ENCODE measurements at regions not wholly inside any gene's neighbourhood (a gene's known extent, or its start where the extent isn't known, plus 50 kb on each side); places are given as distances from the start of the nearest gene placed in this dataset.
"Not testable (repeated sequence)": the region's sequence is repeated elsewhere in the genome, so short reads cannot be mapped to it uniquely, and the experiment has no call there.

DNA sequence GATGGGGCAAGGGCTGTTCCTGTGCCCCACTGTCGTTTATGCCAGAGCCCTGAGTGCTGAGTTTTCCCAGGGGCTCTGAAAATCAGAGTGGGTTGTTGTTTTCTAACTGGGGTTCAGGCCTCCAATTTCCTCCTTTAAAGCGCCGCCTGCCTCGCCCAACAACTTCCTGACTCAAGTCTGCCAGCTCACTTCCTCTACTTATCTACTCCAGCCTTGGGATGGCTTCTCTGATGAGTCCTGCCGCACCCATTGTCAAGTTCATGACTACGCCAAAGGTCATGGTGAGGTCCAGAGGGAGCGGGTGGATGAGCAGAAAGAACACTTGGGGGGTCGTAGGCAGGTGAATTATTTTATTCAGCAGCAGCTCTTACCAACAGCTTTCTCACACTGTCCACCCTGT, 104.7 kb downstream of the UTP18 start:
- Histone ChIP-seq H4K20me1 (ENCODE audit: insufficient read depth, low read length, poor library complexity, severe bottlenecking) (no peaks in the 10 kb centered on the region), H2AFZ (ENCODE audit: low read length) (no peak overlapping the region), H3K4me1 (ENCODE audit: insufficient read depth, low read length, poor library complexity, severe bottlenecking) (no peaks in the 10 kb centered on the region), H3K9me2 (replicated peaks; ENCODE audit: low read depth, low read length) (no peaks in the 10 kb centered on the region), H3K79me2 (ENCODE audit: insufficient read depth, low read length) (no peaks in the 10 kb centered on the region), H3F3A (ENCODE audit: low read depth) (no peaks in the 10 kb centered on the region), H3K4me3 (ENCODE audit: low read length, poor library complexity, severe bottlenecking) (no peak overlapping the region), H3K9me3 (ENCODE audit: insufficient read depth, low read depth, low read length) (no peaks in the 10 kb centered on the region), H3K36me3 (ENCODE audit: insufficient read depth, low read length) (no peaks in the 10 kb centered on the region), H3K4me2 (ENCODE audit: low read depth, low read length, poor library complexity, severe bottlenecking) (no peak overlapping the region), H3K27me3 (ENCODE audit: insufficient read depth, low read length, poor library complexity, severe bottlenecking) (no peaks in the 10 kb centered on the region), H3K9ac (ENCODE audit: low read depth, low read length, poor library complexity, severe bottlenecking) (no peak overlapping the region)
- TF ChIP-seq, protein P1, sequence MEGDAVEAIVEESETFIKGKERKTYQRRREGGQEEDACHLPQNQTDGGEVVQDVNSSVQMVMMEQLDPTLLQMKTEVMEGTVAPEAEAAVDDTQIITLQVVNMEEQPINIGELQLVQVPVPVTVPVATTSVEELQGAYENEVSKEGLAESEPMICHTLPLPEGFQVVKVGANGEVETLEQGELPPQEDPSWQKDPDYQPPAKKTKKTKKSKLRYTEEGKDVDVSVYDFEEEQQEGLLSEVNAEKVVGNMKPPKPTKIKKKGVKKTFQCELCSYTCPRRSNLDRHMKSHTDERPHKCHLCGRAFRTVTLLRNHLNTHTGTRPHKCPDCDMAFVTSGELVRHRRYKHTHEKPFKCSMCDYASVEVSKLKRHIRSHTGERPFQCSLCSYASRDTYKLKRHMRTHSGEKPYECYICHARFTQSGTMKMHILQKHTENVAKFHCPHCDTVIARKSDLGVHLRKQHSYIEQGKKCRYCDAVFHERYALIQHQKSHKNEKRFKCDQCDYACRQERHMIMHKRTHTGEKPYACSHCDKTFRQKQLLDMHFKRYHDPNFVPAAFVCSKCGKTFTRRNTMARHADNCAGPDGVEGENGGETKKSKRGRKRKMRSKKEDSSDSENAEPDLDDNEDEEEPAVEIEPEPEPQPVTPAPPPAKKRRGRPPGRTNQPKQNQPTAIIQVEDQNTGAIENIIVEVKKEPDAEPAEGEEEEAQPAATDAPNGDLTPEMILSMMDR (conservative IDR thresholded peaks at IDR 0.05; ENCODE audit: low read length), result no peak

DNA sequence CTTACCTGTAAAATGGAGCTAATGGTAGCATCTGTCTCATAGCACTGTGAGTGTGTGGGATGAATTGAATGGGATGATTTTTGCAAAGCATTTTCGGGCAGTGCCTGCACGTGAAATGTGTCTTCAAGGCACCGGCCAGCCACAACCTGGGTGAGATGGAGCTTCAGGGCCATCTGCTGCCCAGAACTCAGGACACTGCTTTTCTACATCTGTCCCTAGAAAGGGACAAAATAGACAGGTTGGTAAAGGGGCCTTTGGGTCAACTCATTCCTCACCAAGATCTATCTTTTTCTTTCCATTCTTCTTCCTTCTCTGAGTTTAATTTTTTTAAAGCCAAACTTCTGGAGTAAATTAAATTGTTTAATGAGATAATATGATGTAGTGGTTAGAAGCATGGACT, 106.5 kb downstream of the UTP18 start:
- Histone ChIP-seq H3K27me3 (ENCODE audit: insufficient read depth, low read length, poor library complexity, severe bottlenecking) (no peaks in the 10 kb centered on the region), H2AFZ (ENCODE audit: low read length) (no peak overlapping the region), H3K79me2 (ENCODE audit: insufficient read depth, low read length) (no peaks in the 10 kb centered on the region), H3K9me2 (replicated peaks; ENCODE audit: low read depth, low read length) (no peaks in the 10 kb centered on the region), H3K36me3 (ENCODE audit: insufficient read depth, low read length) (no peaks in the 10 kb centered on the region), H3K4me2 (ENCODE audit: low read depth, low read length, poor library complexity, severe bottlenecking) (no peak overlapping the region), H3K4me1 (ENCODE audit: insufficient read depth, low read length, poor library complexity, severe bottlenecking) (peaks cover 2% of the 10 kb centered on the region), H4K20me1 (ENCODE audit: insufficient read depth, low read length, poor library complexity, severe bottlenecking) (no peaks in the 10 kb centered on the region), H3K9me3 (ENCODE audit: insufficient read depth, low read depth, low read length) (no peaks in the 10 kb centered on the region), H3K4me3 (ENCODE audit: low read length, poor library complexity, severe bottlenecking) (no peak overlapping the region), H3F3A (ENCODE audit: low read depth) (no peaks in the 10 kb centered on the region), H3K9ac (ENCODE audit: low read depth, low read length, poor library complexity, severe bottlenecking) (no peak overlapping the region)
- TF ChIP-seq EZH2phosphoT487 (IDR thresholded peaks at IDR 0.05; ENCODE audit: borderline replicate concordance), result no peak
- TF ChIP-seq, protein P1 (conservative IDR thresholded peaks at IDR 0.05; ENCODE audit: low read length), result no peak

DNA sequence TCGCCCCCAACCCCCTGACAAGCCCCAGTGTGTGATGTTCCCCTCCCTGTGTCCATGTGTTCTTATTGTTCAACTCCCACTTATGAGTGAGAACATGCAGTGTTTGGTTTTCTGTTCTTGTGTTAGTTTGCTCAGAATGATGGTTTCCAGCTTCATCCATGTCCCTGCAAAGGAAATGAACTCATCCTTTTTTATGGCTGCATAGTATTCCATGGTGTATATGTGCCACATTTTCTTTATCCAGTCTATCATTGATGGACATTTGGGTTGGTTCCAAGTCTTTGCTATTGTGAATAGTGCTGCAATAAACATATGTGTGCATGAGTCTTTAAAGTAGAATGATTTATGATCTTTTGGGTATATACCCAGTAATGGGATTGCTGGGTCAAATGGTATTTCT, 107.5 kb downstream of the UTP18 start:
- H3K9ac ChIP-seq (ENCODE audit: low read depth, low read length, poor library complexity, severe bottlenecking); H3K79me2 ChIP-seq (ENCODE audit: insufficient read depth, low read length); H3K4me2 ChIP-seq (ENCODE audit: low read depth, low read length, poor library complexity, severe bottlenecking); H3K4me1 ChIP-seq (ENCODE audit: insufficient read depth, low read length, poor library complexity, severe bottlenecking); H2AFZ ChIP-seq (ENCODE audit: low read length); H4K20me1 ChIP-seq (ENCODE audit: insufficient read depth, low read length, poor library complexity, severe bottlenecking); H3K9me2 ChIP-seq (replicated peaks; ENCODE audit: low read depth, low read length); H3K4me3 ChIP-seq (ENCODE audit: low read length, poor library complexity, severe bottlenecking); H3K9me3 ChIP-seq (ENCODE audit: insufficient read depth, low read depth, low read length); H3K36me3 ChIP-seq (ENCODE audit: insufficient read depth, low read length); H3K27me3 ChIP-seq (ENCODE audit: insufficient read depth, low read length, poor library complexity, severe bottlenecking); H3F3A ChIP-seq (ENCODE audit: low read depth): not testable (repeated sequence)

DNA sequence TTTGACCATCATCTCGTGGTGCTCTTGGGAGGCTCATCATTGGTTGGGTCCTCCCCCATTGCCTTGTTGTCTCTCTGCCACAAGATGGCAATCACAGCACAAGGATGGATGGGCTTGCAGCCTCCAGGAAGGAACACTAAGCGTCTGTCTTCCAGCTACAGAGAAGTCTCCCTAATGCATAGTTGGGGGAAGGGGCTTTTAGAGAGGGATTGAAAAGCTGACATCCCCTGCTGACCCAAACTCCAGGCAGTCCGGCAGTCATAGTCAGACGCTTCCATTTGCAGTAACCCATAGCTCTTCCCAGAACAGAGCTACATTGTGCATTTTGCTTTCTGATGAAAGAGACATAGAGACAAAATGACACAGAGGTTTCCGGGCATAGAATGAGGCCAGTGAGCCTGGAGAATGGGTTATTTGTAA, 111.4 kb downstream of the UTP18 start:
- no peaks in the 10 kb centered on the region for H3F3A ChIP-seq (ENCODE audit: low read depth)
- no peaks in the 10 kb centered on the region for H3K79me2 ChIP-seq (ENCODE audit: insufficient read depth, low read length)
- peak overlapping the region; percentile 82 for H3K4me3 ChIP-seq (ENCODE audit: low read length, poor library complexity, severe bottlenecking)
- peaks cover 8% of the 10 kb centered on the region for H3K4me1 ChIP-seq (ENCODE audit: insufficient read depth, low read length, poor library complexity, severe bottlenecking)
- H3K9me2 ChIP-seq (replicated peaks; ENCODE audit: low read depth, low read length), result no peaks in the 10 kb centered on the region
- H3K27me3 ChIP-seq (ENCODE audit: insufficient read depth, low read length, poor library complexity, severe bottlenecking), result peaks cover 16% of the 10 kb centered on the region
- no peaks in the 10 kb centered on the region for H3K9me3 ChIP-seq (ENCODE audit: insufficient read depth, low read depth, low read length)
- no peaks in the 10 kb centered on the region for H3K36me3 ChIP-seq (ENCODE audit: insufficient read depth, low read length)
- TF ChIP-seq, protein P1 (conservative IDR thresholded peaks at IDR 0.05; ENCODE audit: low read length), result peak; percentile 87
- no peak for TF ChIP-seq EZH2phosphoT487 (IDR thresholded peaks at IDR 0.05; ENCODE audit: borderline replicate concordance)
- H3K9ac ChIP-seq (ENCODE audit: low read depth, low read length, poor library complexity, severe bottlenecking), result peak overlapping the region; percentile 87
- peak overlapping the region; percentile 79 for H2AFZ ChIP-seq (ENCODE audit: low read length)
- peak overlapping the region; percentile 97 for H3K4me2 ChIP-seq (ENCODE audit: low read depth, low read length, poor library complexity, severe bottlenecking)
- no peaks in the 10 kb centered on the region for H4K20me1 ChIP-seq (ENCODE audit: insufficient read depth, low read length, poor library complexity, severe bottlenecking)
